ENCODE measurements at regions not wholly inside any gene's neighbourhood (a gene's known extent, or its start where the extent isn't known, plus 50 kb on each side); places are given as distances from the start of the nearest gene placed in this dataset.
"Not testable (repeated sequence)": the region's sequence is repeated elsewhere in the genome, so short reads cannot be mapped to it uniquely, and the experiment has no call there.

DNA sequence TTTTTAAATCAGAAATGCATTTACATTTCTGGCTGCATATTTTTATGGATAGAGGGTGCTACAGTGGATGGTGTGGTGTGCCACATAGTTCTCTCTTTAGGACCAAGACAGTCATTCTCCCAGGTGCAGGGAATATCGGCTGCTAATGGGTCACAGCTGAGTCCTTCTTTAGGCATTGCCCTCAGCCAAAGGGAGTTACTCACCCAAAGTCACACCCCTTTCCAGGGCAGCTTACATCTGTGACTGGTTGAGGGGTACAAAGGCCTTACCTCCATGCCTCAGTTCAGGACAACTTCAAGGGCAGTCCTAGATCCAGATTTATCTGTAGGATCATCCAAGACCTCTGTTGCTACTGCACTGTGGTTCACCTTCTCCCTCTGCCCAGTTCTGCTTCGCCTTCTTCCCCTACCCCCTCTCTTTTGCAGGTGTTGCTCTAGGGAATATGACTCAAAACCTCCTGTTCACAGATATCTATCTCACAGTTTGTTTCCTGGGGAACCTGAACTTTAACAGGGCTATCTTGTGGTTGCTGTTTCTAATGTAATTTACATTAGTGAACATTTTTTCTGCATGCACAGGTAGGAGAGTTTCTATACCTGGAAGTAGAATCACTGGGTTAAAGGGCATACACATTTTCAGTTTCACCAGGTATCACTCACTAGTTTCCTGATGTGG is 413.9 kb downstream of the RPS6KC1 start:
- DNase-seq (ENCODE audit: low read depth), result no peak

DNA sequence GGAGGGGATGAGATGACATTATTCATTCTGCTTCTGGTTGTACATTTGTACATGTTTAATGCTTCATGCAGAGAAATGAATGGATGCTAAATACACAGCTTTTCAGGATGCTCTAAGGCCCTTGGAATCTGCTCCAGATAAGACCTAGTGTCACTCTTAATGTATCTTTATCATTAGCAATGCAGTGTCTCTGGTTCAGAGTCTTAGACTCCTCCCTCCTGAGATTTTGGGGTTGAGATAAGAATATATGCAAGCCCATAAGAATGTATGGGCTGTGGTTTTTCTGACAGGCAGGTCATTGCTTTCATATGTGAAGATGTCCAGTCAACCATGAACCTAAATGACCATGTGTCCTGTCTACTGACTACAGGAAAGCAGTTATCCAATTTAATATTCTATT is 415.5 kb downstream of the RPS6KC1 start:
- DNase-seq (ENCODE audit: low read depth), result no peak

- DNase-seq (ENCODE audit: low read depth), result no peak
Measured at GRCh38 chr1:213474054-213474453, 423.0 kb downstream of the RPS6KC1 start.

GRCh38 chr1:213481395-213481794 is 430.4 kb downstream of the RPS6KC1 start:
- no peak for DNase-seq (ENCODE audit: low read depth)

GRCh38 chr1:213484333-213484732 is 433.3 kb downstream of the RPS6KC1 start:
- DNase-seq (ENCODE audit: low read depth), result no peak

- no peak for DNase-seq (ENCODE audit: low read depth)
Measured at GRCh38 chr1:213484758-213485157, 433.7 kb downstream of the RPS6KC1 start.

- no peak for DNase-seq (ENCODE audit: low read depth)
Measured at GRCh38 chr1:213486488-213486887, 435.4 kb downstream of the RPS6KC1 start.

DNA sequence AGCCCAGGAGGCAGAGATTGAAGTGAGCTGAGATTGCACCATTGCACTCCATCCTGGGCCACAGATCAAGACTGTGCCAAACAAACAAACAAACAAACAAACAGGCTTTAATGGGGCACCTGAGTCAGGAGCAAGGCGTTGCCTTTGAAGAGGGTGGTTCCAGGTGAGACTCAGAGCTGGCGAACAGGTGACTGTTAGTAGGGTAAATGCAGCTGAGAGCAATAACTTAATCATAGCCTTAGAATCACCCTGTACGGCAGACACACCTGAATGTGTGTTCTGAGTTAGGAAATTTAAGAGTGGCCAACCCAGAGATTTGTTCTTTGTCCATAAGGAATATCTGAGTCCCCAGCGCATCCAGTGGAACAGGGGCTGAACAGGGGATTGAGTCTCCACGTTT is 440.4 kb downstream of the RPS6KC1 start:
- no peak for DNase-seq (ENCODE audit: low read depth)

DNA sequence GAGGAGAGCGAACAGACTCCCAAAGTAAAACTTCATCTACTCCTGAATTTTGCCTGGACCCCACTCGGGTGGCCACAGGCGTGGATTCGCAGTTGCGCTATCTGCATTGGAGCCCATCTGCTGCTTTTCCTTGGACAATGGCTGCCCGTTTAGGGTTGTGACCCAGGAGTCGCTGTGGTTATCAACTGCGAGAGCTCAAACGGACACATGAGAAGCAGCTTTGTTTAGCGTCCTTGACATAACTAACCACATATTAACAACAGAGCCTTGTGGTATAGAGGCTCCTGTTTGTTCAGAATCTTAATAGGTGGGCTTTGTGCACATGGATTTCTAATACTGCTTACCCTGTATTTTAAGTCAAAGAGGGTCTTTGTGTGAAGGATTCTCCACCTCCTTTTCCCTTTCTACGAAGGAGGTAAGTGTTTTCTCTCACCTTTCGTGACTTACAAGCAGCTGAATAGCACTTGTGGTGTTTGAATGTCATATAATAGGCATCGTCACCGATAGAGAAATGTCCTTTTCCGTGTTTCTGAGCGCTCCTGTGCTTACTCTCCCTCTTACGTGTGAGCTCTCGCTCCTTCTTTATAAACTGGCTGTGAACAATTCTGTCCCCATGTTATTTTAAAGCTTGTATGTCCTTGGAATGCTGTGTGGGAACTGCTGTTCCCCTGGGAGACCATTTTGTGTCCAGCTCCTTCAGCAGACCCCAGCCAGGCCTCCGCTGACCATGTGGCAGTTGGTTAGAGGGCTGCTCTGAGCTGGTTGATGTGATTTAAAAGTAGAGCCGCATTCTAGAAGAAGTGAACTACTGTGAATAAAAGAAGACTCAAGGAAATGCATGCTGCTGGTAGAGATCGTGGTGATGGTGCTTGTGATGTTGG is 441.4 kb downstream of the RPS6KC1 start:
- DNase-seq (ENCODE audit: low read depth), result no peak

DNA sequence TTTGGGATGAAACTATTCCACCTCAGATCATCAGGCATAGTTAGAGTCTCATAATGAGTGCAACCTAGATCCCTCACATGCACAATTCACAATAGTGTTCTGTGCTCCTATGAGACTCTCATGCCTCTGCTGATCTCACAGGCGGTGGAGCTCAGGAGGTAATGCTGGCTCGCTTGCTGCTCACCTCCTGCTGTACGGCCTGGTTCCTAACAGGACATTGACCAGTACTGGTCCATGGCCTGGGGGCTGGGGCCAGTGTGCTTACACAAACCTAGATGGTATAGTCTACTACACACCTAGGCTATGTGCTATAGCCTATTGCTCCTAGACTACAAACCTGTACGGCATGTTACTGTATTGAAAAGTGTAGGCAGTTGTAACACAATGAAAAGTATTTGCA is 448.4 kb downstream of the RPS6KC1 start:
- DNase-seq (ENCODE audit: low read depth), result no peak

DNA sequence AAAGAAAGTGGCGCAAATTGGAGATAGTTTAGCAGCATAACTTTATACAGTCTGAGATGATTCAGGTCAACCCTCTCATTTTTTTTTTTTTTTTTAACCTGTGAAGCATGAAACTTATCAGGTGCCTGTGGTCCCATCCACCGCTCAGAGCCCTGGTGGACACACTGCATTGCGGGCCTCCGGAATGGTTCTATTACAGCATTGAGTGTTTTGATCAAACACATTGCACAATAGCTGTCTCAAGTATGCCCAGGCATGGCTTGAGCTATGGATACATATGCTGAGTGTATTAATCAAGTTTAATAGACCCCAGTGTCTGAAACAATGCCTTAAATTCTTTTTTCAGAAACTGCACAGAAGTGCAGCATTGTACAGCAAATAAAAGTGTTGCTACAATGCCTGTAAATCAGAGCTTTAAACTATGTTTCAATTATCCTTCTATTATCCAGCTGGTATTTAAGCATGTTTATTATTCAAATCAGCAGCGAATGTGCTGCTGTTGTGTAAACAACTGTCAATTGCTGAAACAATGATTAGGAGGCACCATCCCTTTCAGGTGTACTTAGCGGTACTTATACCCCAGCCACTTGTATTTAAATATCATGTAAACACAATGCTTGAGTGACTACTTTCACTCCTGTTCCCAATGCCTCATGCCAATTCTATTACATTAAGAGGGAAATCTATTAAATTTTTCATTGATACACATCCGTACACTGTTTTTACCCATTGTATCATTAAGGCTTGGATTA is 456.6 kb downstream of the RPS6KC1 start:
- DNase-seq (ENCODE audit: low read depth), result no peak

- DNase-seq (ENCODE audit: low read depth), result no peak
Measured at GRCh38 chr1:213511173-213511572, 460.1 kb downstream of the RPS6KC1 start.

DNA sequence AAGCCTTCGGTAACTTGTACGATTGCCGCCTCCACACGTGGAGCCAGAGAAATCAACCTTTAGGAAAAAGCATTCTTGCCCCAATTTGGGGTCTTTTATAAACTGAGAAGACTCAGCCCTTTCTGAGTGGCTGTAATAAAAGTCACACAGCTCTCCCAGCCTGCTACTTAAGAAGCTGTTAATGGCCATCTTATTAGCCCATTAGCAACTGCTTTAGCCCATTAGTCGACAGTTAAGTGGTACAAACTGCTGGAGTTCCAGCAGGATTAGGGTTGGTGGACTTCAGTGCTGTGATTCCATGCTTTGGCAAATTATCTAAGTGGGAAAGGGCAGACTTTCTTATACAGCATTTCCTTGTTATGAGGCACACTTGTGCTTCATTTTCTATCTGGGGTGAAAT is 461.3 kb downstream of the RPS6KC1 start:
- no peak for DNase-seq (ENCODE audit: low read depth)

DNA sequence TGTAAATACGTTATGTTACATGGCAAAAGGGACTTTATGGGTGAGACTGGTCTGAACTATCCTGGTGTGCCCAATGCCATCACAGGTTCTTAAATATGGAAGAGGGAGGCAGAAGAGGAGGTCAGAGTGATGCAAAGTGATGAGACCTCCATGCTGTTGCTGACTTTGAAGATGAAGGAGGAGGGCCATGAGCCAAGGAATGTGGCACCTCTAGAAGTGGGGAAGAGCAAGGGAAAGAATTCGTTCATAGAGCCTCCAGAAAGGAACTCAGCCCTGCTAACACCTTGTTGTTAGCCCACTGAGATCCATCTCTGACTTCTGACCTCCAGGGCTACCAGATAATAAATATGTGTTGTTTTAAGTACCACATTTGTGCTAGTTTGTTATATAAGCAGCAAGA is 462.0 kb downstream of the RPS6KC1 start:
- DNase-seq (ENCODE audit: low read depth), result no peak

DNA sequence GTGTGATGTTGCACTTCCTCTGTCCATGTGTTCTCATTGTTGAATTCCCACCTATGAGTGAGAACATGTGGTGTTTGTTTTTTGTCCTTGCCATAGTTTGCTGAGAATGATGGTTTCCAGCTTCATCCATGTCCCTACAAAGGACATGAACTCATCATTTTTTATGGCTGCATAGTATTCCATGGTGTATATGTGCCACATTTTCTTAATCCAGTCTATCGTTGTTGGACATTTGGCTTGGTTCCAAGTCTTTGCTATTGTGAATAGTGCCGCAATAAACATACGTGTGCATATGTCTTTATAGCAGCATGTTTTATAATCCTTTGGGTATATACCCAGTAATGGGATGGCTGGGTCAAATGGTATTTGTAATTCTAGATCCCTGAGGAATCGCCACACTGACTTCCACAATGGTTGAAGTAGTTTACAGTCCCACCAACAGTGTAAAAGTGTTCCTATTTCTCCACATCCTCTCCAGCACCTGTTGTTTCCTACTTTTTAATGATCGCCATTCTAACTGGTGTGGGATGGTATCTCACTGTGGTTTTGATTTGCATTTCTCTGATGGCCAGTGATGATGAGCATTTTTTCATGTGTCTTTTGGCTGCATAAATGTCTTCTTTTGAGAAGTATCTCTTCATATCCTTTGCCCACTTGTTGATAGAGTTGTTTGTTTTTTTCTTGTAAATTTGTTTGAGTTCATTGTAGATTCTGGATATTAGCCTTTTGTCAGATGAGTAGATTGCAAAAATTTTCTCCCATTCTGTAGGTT is 463.6 kb downstream of the RPS6KC1 start:
- DNase-seq (ENCODE audit: low read depth), result not testable (repeated sequence)

DNA sequence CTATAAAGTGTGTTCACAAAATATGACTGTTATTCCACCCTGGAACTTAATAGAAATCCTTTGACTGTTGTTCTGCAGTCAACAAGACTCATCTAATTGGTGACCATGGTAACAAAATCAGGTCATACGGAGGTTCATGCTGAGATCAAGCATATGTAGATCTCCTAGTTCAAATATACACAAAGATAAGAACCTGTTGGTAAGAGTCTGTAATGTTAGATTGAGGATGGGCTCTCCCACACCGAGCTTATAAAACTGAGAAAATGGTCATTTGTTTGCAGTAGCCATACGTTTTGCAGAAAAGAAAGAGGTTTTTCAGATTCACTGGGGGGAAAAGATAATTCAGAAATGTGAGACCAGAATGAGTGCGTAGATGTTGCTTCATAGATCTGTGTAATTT is 468.1 kb downstream of the RPS6KC1 start:
- DNase-seq (ENCODE audit: low read depth), result no peak

- no peak for DNase-seq (ENCODE audit: low read depth)
Measured at GRCh38 chr1:213521206-213521605, 466.6 kb upstream of the PROX1 start.

DNA sequence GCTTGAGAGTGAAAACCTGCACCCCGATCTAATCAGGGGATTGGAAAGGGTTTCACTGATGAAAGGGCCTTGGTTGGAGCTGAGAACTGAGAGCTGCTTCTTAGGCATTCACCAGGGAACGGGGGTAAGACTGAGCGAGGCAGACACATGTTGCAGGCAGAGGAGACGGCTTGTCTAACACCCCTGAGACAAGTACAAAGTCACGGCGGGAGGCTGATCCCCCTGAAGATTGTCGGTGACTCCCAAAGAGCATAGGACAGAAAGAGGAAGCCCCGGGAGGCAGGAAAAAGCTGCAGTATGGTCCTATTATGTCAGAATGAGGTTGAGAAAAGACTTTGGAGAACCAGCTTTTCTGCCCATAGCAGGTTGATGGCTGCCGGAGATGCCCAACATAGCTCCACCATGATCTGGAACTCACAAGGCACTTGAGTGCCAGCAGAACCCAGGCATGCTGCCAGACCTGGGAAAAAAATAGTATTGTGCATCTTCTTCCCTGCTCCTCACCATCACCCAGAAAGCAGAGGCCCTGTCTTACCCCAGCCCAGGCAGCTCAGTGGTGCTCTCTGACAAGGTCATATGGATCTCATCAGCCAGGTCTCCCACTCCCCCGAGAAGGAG is 463.9 kb upstream of the PROX1 start:
- DNase-seq (ENCODE audit: low read depth), result no peak

DNA sequence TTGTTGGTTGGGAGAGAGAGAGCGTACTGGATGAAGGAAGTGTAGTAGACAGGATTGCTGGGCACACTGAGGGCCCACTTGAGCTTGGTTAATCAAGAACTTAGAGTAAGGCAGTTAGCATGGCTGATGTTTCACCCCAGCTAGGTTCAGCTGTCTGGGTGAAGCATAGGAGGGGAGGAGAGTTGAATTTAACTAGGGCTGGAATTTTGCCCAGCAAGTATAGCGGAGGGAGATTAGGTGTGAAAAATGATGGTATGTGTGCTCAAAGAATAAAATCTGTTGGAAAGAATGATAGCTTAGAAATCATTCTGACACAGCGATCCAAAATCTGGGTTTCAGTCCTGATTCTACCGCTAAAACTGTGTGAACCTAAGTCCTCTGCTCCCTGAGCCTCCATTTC is 461.5 kb upstream of the PROX1 start:
- DNase-seq (ENCODE audit: low read depth), result no peak

GRCh38 chr1:213530611-213531320 is 457.0 kb upstream of the PROX1 start:
- no peak for DNase-seq (ENCODE audit: low read depth)

All from GM04503 (cell line).